ENCODE measurements at regions not wholly inside any gene's neighbourhood (a gene's known extent, or its start where the extent isn't known, plus 50 kb on each side); places are given as distances from the start of the nearest gene placed in this dataset.

DNA sequence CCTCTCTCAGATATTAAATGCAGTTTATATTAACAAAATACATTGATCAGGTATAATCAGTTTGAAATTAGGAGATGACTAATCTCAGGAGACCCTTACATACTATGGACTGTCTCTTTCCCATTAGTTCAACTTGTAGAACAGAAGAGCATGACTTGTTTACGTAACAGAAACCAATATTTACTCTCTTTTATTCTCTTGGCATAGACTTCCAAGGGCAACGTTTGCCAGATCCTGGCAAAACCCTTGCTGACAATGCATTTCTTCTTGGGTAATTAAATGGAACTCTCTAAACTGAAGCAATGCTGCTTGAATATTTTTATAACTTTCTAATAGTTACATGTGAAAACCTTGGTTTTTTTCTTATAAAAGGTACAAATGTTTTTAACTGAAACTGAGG, 68.3 kb upstream of the MYO16 start:
- H3K4me3 ChIP-seq (ENCODE audit: control insufficient read depth, low read depth, low read length): no peak overlapping the region
- DNase-seq (ENCODE audit: low read depth): no peak
- TF ChIP-seq, protein P1, sequence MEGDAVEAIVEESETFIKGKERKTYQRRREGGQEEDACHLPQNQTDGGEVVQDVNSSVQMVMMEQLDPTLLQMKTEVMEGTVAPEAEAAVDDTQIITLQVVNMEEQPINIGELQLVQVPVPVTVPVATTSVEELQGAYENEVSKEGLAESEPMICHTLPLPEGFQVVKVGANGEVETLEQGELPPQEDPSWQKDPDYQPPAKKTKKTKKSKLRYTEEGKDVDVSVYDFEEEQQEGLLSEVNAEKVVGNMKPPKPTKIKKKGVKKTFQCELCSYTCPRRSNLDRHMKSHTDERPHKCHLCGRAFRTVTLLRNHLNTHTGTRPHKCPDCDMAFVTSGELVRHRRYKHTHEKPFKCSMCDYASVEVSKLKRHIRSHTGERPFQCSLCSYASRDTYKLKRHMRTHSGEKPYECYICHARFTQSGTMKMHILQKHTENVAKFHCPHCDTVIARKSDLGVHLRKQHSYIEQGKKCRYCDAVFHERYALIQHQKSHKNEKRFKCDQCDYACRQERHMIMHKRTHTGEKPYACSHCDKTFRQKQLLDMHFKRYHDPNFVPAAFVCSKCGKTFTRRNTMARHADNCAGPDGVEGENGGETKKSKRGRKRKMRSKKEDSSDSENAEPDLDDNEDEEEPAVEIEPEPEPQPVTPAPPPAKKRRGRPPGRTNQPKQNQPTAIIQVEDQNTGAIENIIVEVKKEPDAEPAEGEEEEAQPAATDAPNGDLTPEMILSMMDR (conservative IDR thresholded peaks at IDR 0.05; ENCODE audit: control insufficient read depth, insufficient read depth, low read depth, low read length): no peak

GRCh38 chr13:108566413-108567170, 62.8 kb upstream of the MYO16 start:
- DNase-seq (ENCODE audit: low read depth): no peak
- H3K4me3 ChIP-seq (ENCODE audit: control insufficient read depth, low read depth, low read length): no peak overlapping the region
- TF ChIP-seq, protein P1 (conservative IDR thresholded peaks at IDR 0.05; ENCODE audit: control insufficient read depth, insufficient read depth, low read depth, low read length): no peak

- TF ChIP-seq, protein P1 (conservative IDR thresholded peaks at IDR 0.05; ENCODE audit: control insufficient read depth, insufficient read depth, low read depth, low read length): no peak
- H3K4me3 ChIP-seq (ENCODE audit: control insufficient read depth, low read depth, low read length): no peak overlapping the region
- peak; percentile 2 for DNase-seq (ENCODE audit: low read depth)
These were observed 56.6 kb upstream of the MYO16 start for GRCh38 chr13:108572782-108573211.

GRCh38 chr13:108573455-108573854, 56.0 kb upstream of the MYO16 start:
- DNase-seq (ENCODE audit: low read depth): no peak
- TF ChIP-seq, protein P1 (conservative IDR thresholded peaks at IDR 0.05; ENCODE audit: control insufficient read depth, insufficient read depth, low read depth, low read length): no peak
- H3K4me3 ChIP-seq (ENCODE audit: control insufficient read depth, low read depth, low read length): no peak overlapping the region

GRCh38 chr13:108574856-108575255, 54.6 kb upstream of the MYO16 start:
- no peak overlapping the region for H3K4me3 ChIP-seq (ENCODE audit: control insufficient read depth, low read depth, low read length)
- no peak for DNase-seq (ENCODE audit: low read depth)
- TF ChIP-seq, protein P1 (conservative IDR thresholded peaks at IDR 0.05; ENCODE audit: control insufficient read depth, insufficient read depth, low read depth, low read length): no peak

DNA sequence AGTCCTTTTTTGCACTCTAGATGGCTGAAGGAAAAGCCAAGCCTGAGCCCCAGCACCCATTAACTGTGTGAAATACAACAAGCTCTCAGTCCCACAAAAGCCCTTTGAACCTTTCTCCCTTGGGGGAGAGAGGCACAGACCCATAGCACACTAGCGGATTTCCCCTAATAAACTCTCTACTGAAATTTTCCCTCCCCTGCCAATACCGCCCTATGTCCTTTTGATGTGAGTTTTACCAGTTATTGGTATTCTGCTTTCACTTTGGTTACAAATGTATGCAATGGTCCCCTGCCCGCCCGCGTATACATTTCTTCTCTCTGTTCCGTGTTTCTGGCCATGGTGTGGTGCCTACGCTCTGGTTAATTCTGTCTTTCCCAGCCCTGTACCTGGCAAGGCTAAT, 54.0 kb upstream of the MYO16 start:
- TF ChIP-seq, protein P1 (conservative IDR thresholded peaks at IDR 0.05; ENCODE audit: control insufficient read depth, insufficient read depth, low read depth, low read length): no peak
- H3K4me3 ChIP-seq (ENCODE audit: control insufficient read depth, low read depth, low read length): no peak overlapping the region
- DNase-seq (ENCODE audit: low read depth): no peak

Measured in fibroblast of mammary gland (primary cell).